K562 (cell line): ENCODE measurements at regions not wholly inside any gene's neighbourhood (a gene's known extent, or its start where the extent isn't known, plus 50 kb on each side); places are given as distances from the start of the nearest gene placed in this dataset.

Experiments used
- ATAC-seq: fragments of 200-7000 bp; cut with Tn5 transposase; 3 replicates; pipeline ENCODE4 v1.9.1; 2020; ENCODE audit warnings: moderate library complexity
- BruUV-seq: library from RNA; stranded (reverse); fragments of 400-500 nt; replicated peaks from 2 replicates; lab custom pipeline; 2021; lab: Mats Ljungman, UMichigan
- CTCF ChIA-PET: fragments of 300-600 bp; formaldehyde crosslinking; extraction: SDS; loops from one replicate; lab custom pipeline; 2021; ENCODE audit warnings: low intra/inter-chr PET ratio; lab: Yijun Ruan, JAX
- POLR2A ChIA-PET: fragments of 300-600, 350-650 bp; sonication (Branson Sonifier 250); formaldehyde crosslinking; extraction: SDS; loops from one replicate; lab custom pipeline; 2021; ENCODE audit warnings: antibody characterized with exemption, inconsistent platforms; lab: Yijun Ruan, JAX
- DNase-seq, 4 experiments: peaks; one replicate each; pipeline versions ENCODE4 v3.0.0 to v3.0.0-alpha.2; 2011 to 2018; ENCODE audit warnings: low spot score in 3 of 4, mixed read lengths in 3 of 4; ENCODE audit errors: extremely low read depth in 1 of 4
- FAIRE-seq: peaks from 2 replicates; lab custom pipeline; 2011; peaks lifted over from hg19 to GRCh38; lab: Jason Lieb, UNC
- H2AFZ ChIP-seq: 2 replicates; pipeline ENCODE4 v1.6.0; 2011; ENCODE audit warnings: low read depth, low read length, control low read depth, inconsistent platforms
- H3K27ac ChIP-seq: fragments of 200-600 bp; 3 replicates; pipeline ENCODE4 v1.8.0; 2011; ENCODE audit warnings: low read depth, mild to moderate bottlenecking, control low read depth, inconsistent platforms, low read length, moderate library complexity, mixed read lengths; ENCODE audit errors: extremely low read depth
- H3K27me3 ChIP-seq, 2 experiments: fragments of 300-600 bp in 1 of 2; 2 replicates in 1 of 2; 3 replicates in 1 of 2; pipeline versions ENCODE4 v1.6.0 to v1.8.0; 2011; ENCODE audit warnings: inconsistent platforms in 2 of 2, low read length in 2 of 2, mild to moderate bottlenecking in 1 of 2, mixed read lengths in 1 of 2, moderate library complexity in 1 of 2; ENCODE audit not compliant: control insufficient read depth in 2 of 2, insufficient read depth in 2 of 2
- H3K36me3 ChIP-seq: fragments of 300-600 bp; 3 replicates; pipeline ENCODE4 v1.8.0; 2011; ENCODE audit warnings: mild to moderate bottlenecking, low read length, inconsistent platforms; ENCODE audit not compliant: control insufficient read depth, insufficient read depth
- H3K4me1 ChIP-seq, 2 experiments: fragments of 200-600 bp in 1 of 2; replicated peaks in 1 of 2; 2 replicates in 1 of 2; 3 replicates in 1 of 2; pipeline versions ENCODE4 v1.5.1 to v1.8.0; 2011; ENCODE audit warnings: inconsistent platforms in 2 of 2, low read length in 2 of 2, mild to moderate bottlenecking in 1 of 2, mixed read lengths in 1 of 2, moderate library complexity in 1 of 2; ENCODE audit not compliant: control insufficient read depth in 2 of 2, insufficient read depth in 2 of 2
- H3K4me2 ChIP-seq: 2 replicates; pipeline ENCODE4 v1.6.1; 2011; ENCODE audit warnings: low read length, control low read depth, inconsistent platforms, mixed read lengths; ENCODE audit not compliant: insufficient read depth
- H3K4me3 ChIP-seq: fragments of 200-600 bp; sonication (generic), shearing (Covaris generic); 2 replicates; pipeline ENCODE4 v1.5.1; 2016; ENCODE audit warnings: control low read depth, inconsistent platforms
- H3K79me2 ChIP-seq: fragments of 200-600 bp; 3 replicates; pipeline ENCODE4 v1.8.0; 2011; ENCODE audit warnings: low read length, inconsistent platforms; ENCODE audit not compliant: control insufficient read depth, insufficient read depth
- H3K9ac ChIP-seq, 2 experiments: 2 replicates each; pipeline versions ENCODE4 v1.6.0 to v1.6.1; 2011; ENCODE audit warnings: low read depth in 2 of 2, low read length in 2 of 2, control low read depth in 1 of 2, inconsistent platforms in 1 of 2, mild to moderate bottlenecking in 1 of 2, mixed read lengths in 1 of 2; ENCODE audit not compliant: insufficient read depth in 1 of 2
- H3K9me1 ChIP-seq: one replicate; pipeline ENCODE4 v1.6.0; 2011; ENCODE audit warnings: inconsistent platforms, mild to moderate bottlenecking, low read length, moderate library complexity; ENCODE audit not compliant: control insufficient read depth, insufficient read depth
- H3K9me3 ChIP-seq: replicated peaks from 2 replicates; pipeline ENCODE4 v1.5.1; 2011; ENCODE audit warnings: low read depth, low read length, inconsistent platforms; ENCODE audit not compliant: control insufficient read depth, insufficient read depth
- H4K20me1 ChIP-seq: replicated peaks from 2 replicates; pipeline ENCODE4 v1.6.1; 2011; ENCODE audit warnings: low read length, inconsistent platforms, mixed read lengths; ENCODE audit not compliant: control insufficient read depth, insufficient read depth
- CREM ChIP-seq: IDR thresholded peaks from 2 replicates; pipeline ENCODE4 v1.6.1; 2014; ENCODE audit warnings: antibody characterized with exemption, low read depth
- SRF ChIP-seq, 2 experiments: fragments of 250-450, 450-650 bp in 1 of 2; sonication (Bioruptor Pico) in 1 of 2; sonication (generic) in 1 of 2; formaldehyde crosslinking; IDR thresholded peaks; 2 replicates each; pipeline versions ENCODE4 v1.5.0 to v1.5.1; 2020 to 2022; ENCODE audit warnings: mild to moderate bottlenecking in 1 of 2, missing genetic modification reagents in 1 of 2
- WGBS: fragments of 100-300 bp; shearing (Covaris generic); methylation state at CpG from one replicate; pipeline ENCODE4 v1.1.6; 2016; ENCODE audit warnings: low coverage, mixed read lengths; ENCODE audit not compliant: insufficient coverage; ENCODE audit errors: missing lambda C conversion rate; 5-methylcytosine and 5-hydroxymethylcytosine counted together
- in situ Hi-C: fragments of 300-500 bp; cut with MboI; formaldehyde crosslinking; loops from 4 replicates; pipeline ENCODE4 v1.15.0; 2018; ENCODE audit warnings: inconsistent platforms, mixed read lengths
- intact Hi-C: fragments of 100-400 bp; cut with micrococcal nuclease; formaldehyde crosslinking; loops from 2 replicates; pipeline ENCODE4 v1.14.2; 2022
- TF ChIP-seq, protein P1 (sequence below): fragments of 150-350 bp; conservative IDR thresholded peaks from 2 replicates; pipeline ENCODE4 v1.6.1; 2014; ENCODE audit warnings: low read length

DNA sequence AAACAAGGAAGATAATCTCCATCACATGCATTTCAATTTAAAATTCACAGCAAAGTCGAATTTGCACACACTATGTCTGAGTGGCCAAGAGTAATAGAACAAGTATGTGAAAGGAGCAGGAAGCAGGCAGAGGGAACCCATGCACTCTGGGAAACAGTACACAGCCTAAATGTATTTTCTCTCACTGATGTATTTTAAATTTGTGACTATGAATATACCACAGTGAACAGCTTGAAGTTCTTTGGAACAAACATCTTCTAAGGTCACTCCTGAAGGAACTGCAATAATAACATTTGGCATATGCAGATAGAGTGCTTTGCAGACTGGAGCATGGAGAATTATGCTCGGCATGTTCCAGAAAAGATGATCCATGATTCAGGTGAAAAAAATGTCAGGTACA, 223.1 kb upstream of the PKN2 start:
- DNase-seq (no peak), FAIRE-seq (no peak), ATAC-seq (no peak)
- Histone ChIP-seq H3K27me3 (peaks cover 0 to 8% of the 10 kb centered on the region in 2 experiments; a peak in 3 of 5 replicates), H3K9me3 (no peaks in the 10 kb centered on the region), H3K9me1 (no peaks in the 10 kb centered on the region), H2AFZ (no peak overlapping the region), H3K9ac (no peak overlapping the region), H4K20me1 (no peaks in the 10 kb centered on the region), H3K4me1 (peaks cover 0 to 6% of the 10 kb centered on the region in 2 experiments; a peak in 1 of 5 replicates), H3K4me2 (no peak overlapping the region), H3K79me2 (no peaks in the 10 kb centered on the region), H3K27ac (no peak overlapping the region), H3K4me3 (no peak overlapping the region), H3K36me3 (no peaks in the 10 kb centered on the region)
- ChIA-PET CTCF (no interaction called here), POLR2A (no interaction called here)
- in situ Hi-C loops: no loop called here
- TF ChIP-seq CREM: no peak
- TF ChIP-seq SRF (CRISPR knock-in tag; IDR thresholded peaks at IDR 0.05): no peak
- TF ChIP-seq, protein P1, sequence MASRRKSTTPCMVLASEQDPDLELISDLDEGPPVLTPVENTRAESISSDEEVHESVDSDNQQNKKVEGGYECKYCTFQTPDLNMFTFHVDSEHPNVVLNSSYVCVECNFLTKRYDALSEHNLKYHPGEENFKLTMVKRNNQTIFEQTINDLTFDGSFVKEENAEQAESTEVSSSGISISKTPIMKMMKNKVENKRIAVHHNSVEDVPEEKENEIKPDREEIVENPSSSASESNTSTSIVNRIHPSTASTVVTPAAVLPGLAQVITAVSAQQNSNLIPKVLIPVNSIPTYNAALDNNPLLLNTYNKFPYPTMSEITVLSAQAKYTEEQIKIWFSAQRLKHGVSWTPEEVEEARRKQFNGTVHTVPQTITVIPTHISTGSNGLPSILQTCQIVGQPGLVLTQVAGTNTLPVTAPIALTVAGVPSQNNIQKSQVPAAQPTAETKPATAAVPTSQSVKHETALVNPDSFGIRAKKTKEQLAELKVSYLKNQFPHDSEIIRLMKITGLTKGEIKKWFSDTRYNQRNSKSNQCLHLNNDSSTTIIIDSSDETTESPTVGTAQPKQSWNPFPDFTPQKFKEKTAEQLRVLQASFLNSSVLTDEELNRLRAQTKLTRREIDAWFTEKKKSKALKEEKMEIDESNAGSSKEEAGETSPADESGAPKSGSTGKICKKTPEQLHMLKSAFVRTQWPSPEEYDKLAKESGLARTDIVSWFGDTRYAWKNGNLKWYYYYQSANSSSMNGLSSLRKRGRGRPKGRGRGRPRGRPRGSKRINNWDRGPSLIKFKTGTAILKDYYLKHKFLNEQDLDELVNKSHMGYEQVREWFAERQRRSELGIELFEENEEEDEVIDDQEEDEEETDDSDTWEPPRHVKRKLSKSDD: no peak
- WGBS: 0% methylated on average over 2 of the region's 2 CpGs
- intact Hi-C loops: no loop called here
- no TSS peak for BruUV-seq
